Caco-2 (cell line): ENCODE measurements at regions not wholly inside any gene's neighbourhood (a gene's known extent, or its start where the extent isn't known, plus 50 kb on each side); places are given as distances from the start of the nearest gene placed in this dataset.
"Not testable (repeated sequence)": the region's sequence is repeated elsewhere in the genome, so short reads cannot be mapped to it uniquely, and the experiment has no call there.

ENCODE experiments used
- BruUV-seq: library from RNA; stranded (reverse); fragments of 400-500 nt; replicated peaks from 2 replicates; lab custom pipeline; 2021; lab: Mats Ljungman, UMichigan
- CTCF ChIA-PET: fragments of 300-600 bp; sonication (Branson Sonifier 250); formaldehyde crosslinking; loops from one replicate; lab custom pipeline; 2022; ENCODE audit warnings: antibody characterized with exemption; lab: Charles Lee
- POLR2A ChIA-PET: fragments of 300-600 bp; sonication (Branson Sonifier 250); formaldehyde crosslinking; loops from one replicate; lab custom pipeline; 2022; ENCODE audit warnings: antibody characterized with exemption; lab: Charles Lee
- DNase-seq, 2 experiments: peaks; one replicate each; pipeline versions ENCODE4 v3.0.0 to v3.0.0-alpha.2; 2020 to 2022
- H3K27me3 ChIP-seq: replicated peaks from 2 replicates; pipeline ENCODE4 v1.6.0; 2011; ENCODE audit warnings: low read length; ENCODE audit not compliant: control insufficient read depth, insufficient read depth
- H3K36me3 ChIP-seq: 2 replicates; pipeline ENCODE4 v1.5.1; 2011; ENCODE audit warnings: low read length; ENCODE audit not compliant: control insufficient read depth, insufficient read depth
- H3K4me1 ChIP-seq: fragments of 250-450 bp; sonication (Bioruptor Pico); 2 replicates; pipeline ENCODE4 v1.5.1; 2020; ENCODE audit warnings: mild to moderate bottlenecking
- H3K4me3 ChIP-seq: 2 replicates; pipeline ENCODE4 v1.5.1; 2011; ENCODE audit warnings: low read depth, mild to moderate bottlenecking, control low read depth, low read length
- H3K9me3 ChIP-seq: fragments of 250-450 bp; sonication (Bioruptor Pico); 2 replicates; pipeline ENCODE4 v1.5.1; 2020; ENCODE audit warnings: mild to moderate bottlenecking, moderate library complexity
- H3K27ac Mint-ChIP-seq: one replicate; pipeline ENCODE4 v1.8.0; 2022; ENCODE audit warnings: mixed read lengths; ENCODE audit not compliant: unreplicated experiment
- H3K27me3 Mint-ChIP-seq: one replicate; pipeline ENCODE4 v1.8.0; 2022; ENCODE audit warnings: mixed read lengths; ENCODE audit not compliant: insufficient read depth, unreplicated experiment
- H3K36me3 Mint-ChIP-seq: one replicate; pipeline ENCODE4 v1.8.0; 2022; ENCODE audit warnings: mild to moderate bottlenecking, mixed read lengths; ENCODE audit not compliant: insufficient read depth, unreplicated experiment
- H3K4me1 Mint-ChIP-seq: one replicate; pipeline ENCODE4 v1.8.0; 2022; ENCODE audit warnings: low read depth, mixed read lengths; ENCODE audit not compliant: unreplicated experiment
- H3K4me3 Mint-ChIP-seq: one replicate; pipeline ENCODE4 v1.8.0; 2022; ENCODE audit warnings: mild to moderate bottlenecking, moderate library complexity, mixed read lengths; ENCODE audit not compliant: unreplicated experiment
- H3K9me3 Mint-ChIP-seq: one replicate; pipeline ENCODE4 v1.8.0; 2022; ENCODE audit warnings: mixed read lengths; ENCODE audit not compliant: unreplicated experiment
- CTCF ChIP-seq, 2 experiments: fragments of 200-600 bp in 1 of 2; IDR thresholded peaks; 1 replicate in 1 of 2; 2 replicates in 1 of 2; pipeline versions ENCODE4 v1.5.1 to v1.8.0; 2011 to 2022; ENCODE audit warnings: antibody characterized with exemption in 1 of 2, control low read depth in 1 of 2, inconsistent platforms in 1 of 2, low read depth in 1 of 2, low read length in 1 of 2, mild to moderate bottlenecking in 1 of 2, moderate library complexity in 1 of 2; ENCODE audit not compliant: insufficient read depth in 1 of 2, severe bottlenecking in 1 of 2, unreplicated experiment in 1 of 2
- intact Hi-C: fragments of 100-400 bp; cut with micrococcal nuclease; formaldehyde crosslinking; loops from one replicate; pipeline ENCODE4 v1.10.0; 2022; ENCODE audit not compliant: unreplicated experiment

- Histone ChIP-seq H3K27me3 (no peaks in the 10 kb centered on the region), H3K4me3 (no peak overlapping the region), H3K4me1 (peaks cover 28% of the 10 kb centered on the region), H3K36me3 (no peaks in the 10 kb centered on the region), H3K9me3 (no peaks in the 10 kb centered on the region)
- Mint-ChIP-seq H3K27me3 (no peaks in the 10 kb centered on the region), H3K4me1 (peaks cover 21% of the 10 kb centered on the region), H3K9me3 (peaks cover 7% of the 10 kb centered on the region), H3K36me3 (no peaks in the 10 kb centered on the region), H3K4me3 (no peak overlapping the region), H3K27ac (no peak overlapping the region)
- ChIA-PET CTCF (no interaction called here), POLR2A (no interaction called here)
- intact Hi-C loops: no loop called here
- DNase-seq: no peak
- BruUV-seq: no TSS peak
- TF ChIP-seq CTCF (IDR thresholded peaks at IDR 0.05; ENCODE audit: insufficient read depth in 1 of 2, low read depth in 1 of 2, low read length in 1 of 2, severe bottlenecking in 1 of 2, unreplicated experiment in 1 of 2): no peak
These were observed 410.6 kb downstream of the DAD1 start for GRCh38 chr14:22178333-22178839.

DNA sequence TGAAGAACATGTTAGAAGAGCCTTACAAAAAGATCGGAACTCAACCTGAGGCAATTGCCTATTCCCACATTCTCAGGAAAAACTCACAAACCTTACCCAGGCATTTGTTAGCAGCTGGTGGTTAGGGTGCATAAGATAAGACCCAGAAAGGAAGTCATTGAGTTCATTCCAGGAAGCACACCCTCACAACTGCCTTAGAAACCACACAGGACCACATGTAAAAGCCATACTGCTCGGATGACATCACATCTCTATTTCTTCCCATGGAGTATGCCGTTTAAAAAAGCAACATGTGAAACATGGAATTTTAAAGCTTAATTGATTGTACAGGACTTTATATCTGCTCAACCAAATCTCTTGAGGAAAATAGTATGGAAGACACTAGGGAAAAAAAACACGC lies 411.2 kb downstream of the DAD1 start:
- POLR2A ChIA-PET: no interaction called here
- no peak for DNase-seq

DNA sequence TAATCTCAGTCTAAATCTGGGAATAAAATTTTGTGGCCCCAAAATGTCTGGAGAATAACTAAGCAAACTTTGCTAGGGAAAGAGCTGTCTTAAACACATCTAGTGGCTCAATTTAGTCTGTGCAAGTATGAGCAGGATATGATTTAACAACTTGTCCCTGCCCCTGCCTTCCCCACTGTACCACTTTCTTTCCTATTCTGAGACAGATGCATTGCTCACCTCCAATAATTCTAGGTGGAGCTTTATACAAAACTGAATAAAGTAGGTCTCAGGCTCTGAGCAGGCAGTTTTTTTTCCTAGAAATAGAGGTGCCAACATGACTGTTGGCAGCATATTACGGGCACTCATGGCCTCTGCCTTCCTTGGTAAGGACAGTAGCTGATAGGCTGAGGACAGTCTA lies 412.1 kb downstream of the DAD1 start:
- H3K9me3 ChIP-seq: no peaks in the 10 kb centered on the region
- Mint-ChIP-seq H3K4me3 (no peak overlapping the region), H3K9me3 (peaks cover 10% of the 10 kb centered on the region), H3K4me1 (peaks cover 22% of the 10 kb centered on the region), H3K27ac (no peak overlapping the region), H3K36me3 (no peaks in the 10 kb centered on the region), H3K27me3 (no peaks in the 10 kb centered on the region)
- H3K36me3 ChIP-seq: no peaks in the 10 kb centered on the region
- ChIA-PET CTCF (interaction anchor here (1.0 kb wide), 1 partner anchor 14 kb away, joined by 4 read pairs; no protein-coding TSS in a partner anchor), POLR2A (no interaction called here)
- DNase-seq: no peak
- peaks cover 34% of the 10 kb centered on the region for H3K4me1 ChIP-seq
- no peak overlapping the region for H3K4me3 ChIP-seq
- no peak for TF ChIP-seq CTCF (IDR thresholded peaks at IDR 0.05; ENCODE audit: insufficient read depth in 1 of 2, low read depth in 1 of 2, low read length in 1 of 2, severe bottlenecking in 1 of 2, unreplicated experiment in 1 of 2)
- intact Hi-C loops: no loop called here
- H3K27me3 ChIP-seq: no peaks in the 10 kb centered on the region
- BruUV-seq: no TSS peak

More for the DNA sequence above, 411.2 kb downstream of the DAD1 start:
- Histone ChIP-seq H3K4me3 (no peak overlapping the region), H3K36me3 (no peaks in the 10 kb centered on the region), H3K9me3 (no peaks in the 10 kb centered on the region), H3K27me3 (no peaks in the 10 kb centered on the region), H3K4me1 (peaks cover 34% of the 10 kb centered on the region)
- BruUV-seq: no TSS peak
- Mint-ChIP-seq H3K4me3 (no peak overlapping the region), H3K27me3 (no peaks in the 10 kb centered on the region), H3K27ac (no peak overlapping the region), H3K4me1 (peaks cover 22% of the 10 kb centered on the region), H3K9me3 (peaks cover 10% of the 10 kb centered on the region), H3K36me3 (no peaks in the 10 kb centered on the region)
- TF ChIP-seq CTCF (IDR thresholded peaks at IDR 0.05; ENCODE audit: insufficient read depth in 1 of 2, low read depth in 1 of 2, low read length in 1 of 2, severe bottlenecking in 1 of 2, unreplicated experiment in 1 of 2): no peak
- CTCF ChIA-PET: interaction anchor here (1.0 kb wide), 1 partner anchor 15 kb away, joined by 4 read pairs; no protein-coding TSS in a partner anchor
- intact Hi-C loops: no loop called here

GRCh38 chr14:22175278-22175558 lies 413.8 kb downstream of the DAD1 start:
- peaks cover 22% of the 10 kb centered on the region for H3K4me1 Mint-ChIP-seq
- POLR2A ChIA-PET: not testable (repeated sequence)

More at GRCh38 chr14:22175278-22175558, 413.8 kb downstream of the DAD1 start:
- peaks cover 34% of the 10 kb centered on the region for H3K4me1 ChIP-seq
- BruUV-seq, H3K36me3 ChIP-seq, H3K4me3 ChIP-seq, H3K36me3 Mint-ChIP-seq, H3K9me3 ChIP-seq, CTCF ChIA-PET, H3K27me3 Mint-ChIP-seq, H3K9me3 Mint-ChIP-seq, H3K27me3 ChIP-seq, H3K4me3 Mint-ChIP-seq, intact Hi-C loops: not testable (repeated sequence)
- peak overlapping the region; percentile 79 for H3K27ac Mint-ChIP-seq
- peak in 1 of 2 experiments; percentile 37 for DNase-seq
